DLD1 (cell line): ENCODE measurements at regions not wholly inside any gene's neighbourhood (a gene's known extent, or its start where the extent isn't known, plus 50 kb on each side); places are given as distances from the start of the nearest gene placed in this dataset.

Source experiments
- in situ Hi-C: cut with HindIII; loops from 2 replicates; pipeline ENCODE4 v1.10.0; 2017; ENCODE audit warnings: low sequenced_read_pairs

GRCh38 chr15:35911052-35911777 is 365.2 kb upstream of the DPH6 start:
- in situ Hi-C loops, result no loop called here

- in situ Hi-C loops, result no loop called here
These were observed 366.2 kb upstream of the DPH6 start for GRCh38 chr15:35912196-35912595.

- in situ Hi-C loops, result no loop called here
These were observed 368.6 kb upstream of the DPH6 start for GRCh38 chr15:35914573-35914972.

GRCh38 chr15:35921046-35921445 is 375.1 kb upstream of the DPH6 start:
- in situ Hi-C loops, result no loop called here

- in situ Hi-C loops, result no loop called here
These were observed 379.5 kb upstream of the DPH6 start for GRCh38 chr15:35925275-35926006.

- in situ Hi-C loops, result no loop called here
These were observed 380.0 kb upstream of the DPH6 start for GRCh38 chr15:35926007-35926380.

GRCh38 chr15:35928847-35929246 is 382.9 kb upstream of the DPH6 start:
- in situ Hi-C loops, result no loop called here

- in situ Hi-C loops, result no loop called here
These were observed 383.9 kb upstream of the DPH6 start for GRCh38 chr15:35929740-35930444.

- in situ Hi-C loops, result no loop called here
These were observed 385.9 kb upstream of the DPH6 start for GRCh38 chr15:35931799-35932341.

- in situ Hi-C loops, result no loop called here
These were observed 386.6 kb upstream of the DPH6 start for GRCh38 chr15:35932531-35932930.

GRCh38 chr15:35933531-35933930 is 387.6 kb upstream of the DPH6 start:
- in situ Hi-C loops, result no loop called here

GRCh38 chr15:35934383-35935049 is 388.6 kb upstream of the DPH6 start:
- in situ Hi-C loops, result loop anchor here (5.0 kb wide), 1 partner anchor 38 kb away; no protein-coding TSS in a partner anchor

GRCh38 chr15:35936284-35936683 is 390.3 kb upstream of the DPH6 start:
- in situ Hi-C loops, result loop anchor here (5.0 kb wide), 1 partner anchor 36 kb away; no protein-coding TSS in a partner anchor

- in situ Hi-C loops, result loop anchor here (5.0 kb wide), 1 partner anchor 35 kb away; no protein-coding TSS in a partner anchor
These were observed 391.4 kb upstream of the DPH6 start for GRCh38 chr15:35937380-35937779.

- in situ Hi-C loops, result no loop called here
These were observed 399.1 kb upstream of the DPH6 start for GRCh38 chr15:35944945-35945585.

GRCh38 chr15:35953424-35953823 is 407.5 kb upstream of the DPH6 start:
- in situ Hi-C loops, result no loop called here

- in situ Hi-C loops, result no loop called here
These were observed 410.1 kb upstream of the DPH6 start for GRCh38 chr15:35956056-35956455.

GRCh38 chr15:35958021-35958420 is 412.1 kb upstream of the DPH6 start:
- in situ Hi-C loops, result no loop called here

- in situ Hi-C loops, result no loop called here
These were observed 413.0 kb upstream of the DPH6 start for GRCh38 chr15:35958975-35959374.

- in situ Hi-C loops, result no loop called here
These were observed 417.4 kb upstream of the DPH6 start for GRCh38 chr15:35963326-35963725.
